Astrocyte of the cerebellum (primary cell): ENCODE measurements at regions not wholly inside any gene's neighbourhood (a gene's known extent, or its start where the extent isn't known, plus 50 kb on each side); places are given as distances from the start of the nearest gene placed in this dataset.

ENCODE experiments used
- DNase-seq: peaks from one replicate; pipeline ENCODE4 v3.0.0-alpha.2; 2011; ENCODE audit warnings: low read depth
- H3K4me3 ChIP-seq: 2 replicates; pipeline ENCODE4 v1.5.1; 2011; ENCODE audit warnings: mild to moderate bottlenecking, low read depth, low read length, moderate library complexity
- in situ Hi-C: cut with HindIII; loops from 2 replicates; pipeline ENCODE4 v1.10.0; 2017; ENCODE audit warnings: low sequenced_read_pairs
- TF ChIP-seq, protein P1 (sequence below): IDR thresholded peaks from 2 replicates; pipeline ENCODE4 v1.5.1; 2012; ENCODE audit warnings: low read length, low read depth, moderate library complexity, mild to moderate bottlenecking; ENCODE audit errors: missing control alignments

DNA sequence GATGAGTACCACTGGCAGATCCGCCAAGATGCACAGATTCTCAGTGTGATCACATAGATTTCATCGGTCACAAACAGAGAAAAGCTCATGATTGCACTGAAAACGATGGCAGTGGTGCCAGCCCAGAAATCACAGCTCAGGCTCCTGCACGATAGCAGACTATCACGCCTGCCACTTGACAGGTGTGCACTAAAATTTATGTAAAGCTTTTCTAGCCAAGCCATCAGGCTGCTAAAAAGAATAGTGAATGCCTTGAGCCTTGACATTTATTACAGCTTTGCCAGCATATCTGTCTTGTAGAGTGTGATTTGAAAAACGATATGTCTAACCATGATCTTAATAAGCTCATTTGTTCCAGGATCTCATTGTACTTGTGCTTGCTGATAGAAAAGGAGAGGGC is 409.5 kb upstream of the CWC22 start:
- no peak overlapping the region for H3K4me3 ChIP-seq
- TF ChIP-seq, protein P1, sequence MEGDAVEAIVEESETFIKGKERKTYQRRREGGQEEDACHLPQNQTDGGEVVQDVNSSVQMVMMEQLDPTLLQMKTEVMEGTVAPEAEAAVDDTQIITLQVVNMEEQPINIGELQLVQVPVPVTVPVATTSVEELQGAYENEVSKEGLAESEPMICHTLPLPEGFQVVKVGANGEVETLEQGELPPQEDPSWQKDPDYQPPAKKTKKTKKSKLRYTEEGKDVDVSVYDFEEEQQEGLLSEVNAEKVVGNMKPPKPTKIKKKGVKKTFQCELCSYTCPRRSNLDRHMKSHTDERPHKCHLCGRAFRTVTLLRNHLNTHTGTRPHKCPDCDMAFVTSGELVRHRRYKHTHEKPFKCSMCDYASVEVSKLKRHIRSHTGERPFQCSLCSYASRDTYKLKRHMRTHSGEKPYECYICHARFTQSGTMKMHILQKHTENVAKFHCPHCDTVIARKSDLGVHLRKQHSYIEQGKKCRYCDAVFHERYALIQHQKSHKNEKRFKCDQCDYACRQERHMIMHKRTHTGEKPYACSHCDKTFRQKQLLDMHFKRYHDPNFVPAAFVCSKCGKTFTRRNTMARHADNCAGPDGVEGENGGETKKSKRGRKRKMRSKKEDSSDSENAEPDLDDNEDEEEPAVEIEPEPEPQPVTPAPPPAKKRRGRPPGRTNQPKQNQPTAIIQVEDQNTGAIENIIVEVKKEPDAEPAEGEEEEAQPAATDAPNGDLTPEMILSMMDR = no peak
- in situ Hi-C loops = no loop called here

GRCh38 chr2:180413336-180413735 is 406.2 kb upstream of the CWC22 start:
- no peak for DNase-seq
- TF ChIP-seq, protein P1 = no peak
- no peak overlapping the region for H3K4me3 ChIP-seq
- in situ Hi-C loops = no loop called here

More for the DNA sequence above, 409.5 kb upstream of the CWC22 start:
- DNase-seq = no peak

GRCh38 chr2:180412219-180412618 is 405.1 kb upstream of the CWC22 start:
- in situ Hi-C loops = no loop called here

GRCh38 chr2:180411661-180412060 is 404.6 kb upstream of the CWC22 start:
- no peak for DNase-seq
- TF ChIP-seq, protein P1 = no peak
- in situ Hi-C loops = no loop called here
- no peak overlapping the region for H3K4me3 ChIP-seq

More at GRCh38 chr2:180412219-180412618, 405.1 kb upstream of the CWC22 start:
- TF ChIP-seq, protein P1 = no peak
- DNase-seq = no peak
- no peak overlapping the region for H3K4me3 ChIP-seq

DNA sequence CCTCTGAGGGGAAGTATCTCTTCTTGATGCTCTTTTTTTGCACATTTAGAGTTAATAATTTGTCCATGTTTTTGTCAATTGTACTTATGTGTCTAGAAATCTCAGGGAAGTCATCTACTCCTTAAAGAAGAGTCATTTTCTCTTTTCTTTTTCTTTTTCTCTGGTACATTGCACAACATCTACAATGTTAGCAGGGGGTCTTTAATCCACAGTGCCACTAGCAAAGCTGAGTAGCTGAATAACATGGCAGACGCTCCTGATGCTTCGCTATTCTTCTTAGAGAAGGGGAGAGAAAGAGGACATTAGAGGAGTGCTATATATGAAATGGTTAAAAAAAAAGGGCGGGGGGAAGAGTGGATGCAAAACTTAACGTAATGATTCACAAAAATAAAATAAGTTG is 399.6 kb upstream of the CWC22 start:
- no peak overlapping the region for H3K4me3 ChIP-seq
- TF ChIP-seq, protein P1 = no peak
- in situ Hi-C loops = no loop called here
- DNase-seq = no peak

GRCh38 chr2:180405520-180405919 is 398.4 kb upstream of the CWC22 start:
- in situ Hi-C loops = no loop called here
- no peak overlapping the region for H3K4me3 ChIP-seq
- no peak for DNase-seq
- TF ChIP-seq, protein P1 = no peak

- in situ Hi-C loops = no loop called here
- TF ChIP-seq, protein P1 = no peak
- no peak for DNase-seq
- no peak overlapping the region for H3K4me3 ChIP-seq
Measured at GRCh38 chr2:180394305-180394704, 387.2 kb upstream of the CWC22 start.
